HG03571 (cell line): ENCODE measurements at regions not wholly inside any gene's neighbourhood (a gene's known extent, or its start where the extent isn't known, plus 50 kb on each side); places are given as distances from the start of the nearest gene placed in this dataset.

Experiments used
- ATAC-seq: cut with Tn5 transposase; IDR thresholded peaks from one replicate; pipeline ENCODE4 v1.9.1; 2021; ENCODE audit not compliant: unreplicated experiment

DNA sequence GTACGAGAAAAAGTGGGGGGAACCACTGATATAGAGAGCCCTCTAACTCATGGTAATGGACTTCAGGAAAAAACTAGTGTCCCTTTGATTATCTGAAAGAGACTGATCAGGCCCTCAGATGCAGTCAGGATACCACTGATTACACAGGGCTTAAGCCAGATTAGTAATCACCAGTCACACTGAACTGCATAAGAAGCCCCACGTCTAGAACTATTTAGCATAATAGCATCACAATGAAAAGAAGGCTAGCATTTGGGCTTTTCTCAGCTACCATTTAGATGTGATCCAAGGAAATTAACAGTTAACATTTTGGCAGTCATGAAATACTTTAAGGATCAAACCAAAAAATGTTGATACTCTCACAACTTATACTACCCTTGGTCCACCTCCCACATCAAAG is 813.1 kb upstream of the POU3F3 start:
- ATAC-seq, result no peak

DNA sequence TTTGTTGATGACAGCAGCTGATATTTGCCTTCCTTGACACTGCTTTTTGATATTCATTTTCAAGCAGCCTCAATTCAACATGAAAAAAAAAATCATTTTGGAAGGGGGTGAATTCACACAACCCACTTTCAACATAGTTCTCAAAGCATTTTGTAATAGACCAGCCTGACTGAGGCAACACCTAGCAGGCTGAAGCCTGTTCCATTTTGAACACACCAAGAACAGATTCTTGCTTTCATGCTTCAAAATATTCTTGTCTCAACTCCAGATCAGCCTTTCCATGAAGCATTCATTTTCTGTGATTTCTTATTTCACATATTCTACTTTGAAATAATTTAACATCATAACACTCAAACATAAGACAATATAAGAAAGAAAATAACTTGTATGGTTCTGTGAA is 812.6 kb upstream of the POU3F3 start:
- no peak for ATAC-seq

DNA sequence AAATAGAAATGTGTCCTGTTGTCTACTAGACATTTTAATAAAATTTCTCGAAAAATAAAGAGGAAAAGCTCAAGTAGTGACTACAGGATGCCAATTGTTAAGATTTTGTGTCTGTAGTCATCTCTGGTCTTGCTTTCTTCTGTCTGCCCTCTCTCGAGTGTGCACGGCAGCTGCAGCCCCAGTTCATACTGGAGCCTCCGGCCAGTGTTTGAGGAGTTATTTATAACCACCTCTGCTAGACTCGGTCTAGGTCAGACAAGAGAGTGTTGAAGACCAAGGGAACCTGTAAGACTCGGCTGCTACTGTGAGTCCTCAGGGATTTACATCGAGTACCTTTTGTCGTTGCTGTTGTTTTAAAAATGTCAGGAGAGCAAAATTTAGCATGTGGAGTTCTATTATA is 810.1 kb upstream of the POU3F3 start:
- no peak for ATAC-seq

GRCh38 chr2:104045071-104045470 is 808.8 kb upstream of the POU3F3 start:
- no peak for ATAC-seq

- no peak for ATAC-seq
Measured at GRCh38 chr2:104046466-104046865, 807.4 kb upstream of the POU3F3 start.

DNA sequence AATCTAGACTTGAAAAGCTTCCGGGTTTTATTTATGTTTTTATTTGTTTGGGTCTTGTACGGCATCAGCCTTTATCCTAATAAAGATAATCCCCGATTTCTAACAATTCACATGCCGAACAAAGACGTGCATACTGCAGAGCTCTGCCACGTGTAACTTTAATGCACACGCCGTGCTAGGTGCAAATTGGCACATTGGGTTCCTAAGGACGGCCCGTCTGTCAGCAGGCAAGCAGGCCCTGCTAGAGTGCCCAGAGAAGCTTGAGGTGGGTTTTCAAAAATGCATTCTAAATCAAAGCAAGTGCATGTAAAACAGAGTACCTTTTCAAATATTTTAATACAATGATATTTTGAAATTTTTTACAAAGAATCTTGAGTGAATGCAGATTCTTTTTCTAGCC is 806.4 kb upstream of the POU3F3 start:
- no peak for ATAC-seq

GRCh38 chr2:104049438-104049837 is 804.5 kb upstream of the POU3F3 start:
- no peak for ATAC-seq

DNA sequence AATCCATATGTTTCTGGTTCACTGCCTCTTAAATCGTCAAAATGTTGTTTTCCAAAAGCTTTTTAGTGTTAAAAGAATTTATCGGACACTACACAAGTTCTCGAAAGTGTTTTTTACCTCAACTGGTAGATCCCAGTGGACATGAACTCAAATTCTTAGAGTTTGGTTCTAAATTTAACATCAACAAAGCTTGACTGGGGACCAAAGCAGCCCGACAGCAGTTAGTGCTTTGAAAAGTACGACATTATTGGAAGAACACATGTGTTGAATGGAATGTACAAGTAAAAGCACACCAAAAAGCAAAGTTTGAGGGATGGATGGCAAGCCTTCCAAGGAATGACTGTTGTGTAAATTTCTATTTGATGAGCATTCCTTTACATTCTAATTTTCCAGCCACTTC is 803.9 kb upstream of the POU3F3 start:
- no peak for ATAC-seq

GRCh38 chr2:104050656-104051242 is 803.2 kb upstream of the POU3F3 start:
- no peak for ATAC-seq

- ATAC-seq, result no peak
Measured at GRCh38 chr2:104051766-104052165, 802.1 kb upstream of the POU3F3 start.

- no peak for ATAC-seq
Measured at GRCh38 chr2:104052356-104052755, 801.6 kb upstream of the POU3F3 start.

DNA sequence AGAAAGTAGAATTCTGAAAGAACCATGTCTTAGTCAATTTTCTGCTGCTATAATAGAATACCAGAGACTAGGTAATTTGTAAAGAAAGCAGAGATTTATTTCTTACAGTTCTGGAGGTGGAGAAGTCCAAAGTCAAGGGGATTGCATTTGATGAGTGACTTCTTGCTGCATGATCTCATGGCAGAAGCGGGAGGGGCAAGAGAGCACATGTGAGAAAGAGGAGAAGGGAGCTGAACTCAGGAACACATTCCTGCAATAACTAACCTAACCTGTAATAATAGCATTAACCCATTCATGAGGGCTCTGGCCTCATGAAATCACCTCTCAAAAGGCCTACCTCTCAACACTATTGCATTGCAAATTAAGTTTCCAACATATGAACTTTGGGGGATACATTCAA is 797.5 kb upstream of the POU3F3 start:
- ATAC-seq, result no peak

- ATAC-seq, result no peak
Measured at GRCh38 chr2:104068665-104069064, 785.2 kb upstream of the POU3F3 start.

DNA sequence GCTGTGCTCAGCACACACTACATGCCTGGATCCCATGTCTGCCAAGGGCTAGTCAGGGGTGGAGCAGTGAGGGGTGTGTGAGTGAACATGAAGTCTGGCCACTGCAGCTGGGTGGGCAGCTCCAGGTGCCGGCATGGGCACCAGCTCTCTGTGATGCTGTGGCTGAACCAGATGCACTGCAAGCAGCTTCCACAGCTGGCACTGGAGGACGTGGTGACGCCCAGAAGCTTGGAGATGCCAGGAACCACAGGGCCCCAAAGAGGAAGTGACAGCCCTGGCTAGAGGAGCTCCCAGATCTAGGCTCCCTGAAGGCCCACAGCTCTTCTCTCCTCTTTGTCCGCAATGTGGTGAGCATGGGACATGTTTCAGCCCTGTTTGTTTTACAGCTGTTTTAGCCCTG is 776.3 kb upstream of the POU3F3 start:
- no peak for ATAC-seq

DNA sequence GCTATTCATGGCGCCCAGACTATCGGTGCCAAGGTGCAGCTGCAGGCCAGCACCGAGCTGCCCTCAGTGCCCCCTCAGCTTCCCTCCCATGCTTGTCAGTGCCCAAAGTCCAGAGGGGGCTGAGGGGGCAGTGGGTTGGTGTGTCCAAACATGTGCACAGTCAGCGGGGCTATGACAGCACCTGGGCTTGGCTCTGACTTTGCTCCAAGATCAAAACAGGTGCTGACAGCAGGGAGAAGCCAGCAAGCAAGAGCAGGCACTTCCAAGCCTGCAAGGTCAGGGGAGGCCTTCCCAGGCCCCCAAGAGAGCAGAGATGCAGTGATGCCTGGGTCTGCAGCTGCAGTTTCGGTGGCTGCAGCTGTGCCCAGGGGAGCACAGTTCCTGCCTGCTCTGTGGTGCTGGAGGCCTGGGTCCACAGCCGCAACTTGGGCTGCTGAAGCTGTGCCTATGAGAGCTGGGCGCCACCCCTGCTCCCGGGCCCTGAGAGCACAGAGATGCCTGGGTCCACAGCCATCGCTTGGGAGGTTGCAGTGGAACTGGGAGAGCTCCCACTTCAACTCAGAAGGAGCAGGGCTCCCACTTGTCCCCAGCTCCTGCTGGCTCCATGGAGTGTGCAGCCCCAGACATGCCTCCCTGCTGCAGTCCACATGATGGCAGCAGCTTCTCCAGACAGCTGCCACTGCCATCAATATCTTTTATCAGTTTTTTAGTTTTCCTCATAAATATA is 775.3 kb upstream of the POU3F3 start:
- no peak for ATAC-seq

GRCh38 chr2:104088745-104089144 is 765.2 kb upstream of the POU3F3 start:
- no peak for ATAC-seq

DNA sequence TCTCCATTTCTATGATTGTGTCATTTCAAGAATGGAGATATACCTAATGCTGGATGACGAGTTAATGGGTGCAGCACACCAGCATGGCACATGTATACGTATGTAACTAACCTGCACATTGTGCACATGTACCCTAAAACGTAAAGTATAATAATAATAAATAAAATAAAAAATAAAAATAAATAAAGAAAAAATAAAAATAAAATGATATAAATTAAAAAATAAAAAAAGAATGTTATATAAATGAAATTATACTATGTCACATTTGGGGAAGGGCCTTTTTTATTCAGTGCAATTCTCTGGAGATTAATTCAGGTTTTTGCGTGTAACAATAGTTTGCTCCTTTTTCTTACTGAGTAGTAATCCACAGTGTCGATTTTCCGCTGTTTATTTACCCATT is 763.5 kb upstream of the POU3F3 start:
- no peak for ATAC-seq

- ATAC-seq, result no peak
Measured at GRCh38 chr2:104091894-104092293, 762.0 kb upstream of the POU3F3 start.

DNA sequence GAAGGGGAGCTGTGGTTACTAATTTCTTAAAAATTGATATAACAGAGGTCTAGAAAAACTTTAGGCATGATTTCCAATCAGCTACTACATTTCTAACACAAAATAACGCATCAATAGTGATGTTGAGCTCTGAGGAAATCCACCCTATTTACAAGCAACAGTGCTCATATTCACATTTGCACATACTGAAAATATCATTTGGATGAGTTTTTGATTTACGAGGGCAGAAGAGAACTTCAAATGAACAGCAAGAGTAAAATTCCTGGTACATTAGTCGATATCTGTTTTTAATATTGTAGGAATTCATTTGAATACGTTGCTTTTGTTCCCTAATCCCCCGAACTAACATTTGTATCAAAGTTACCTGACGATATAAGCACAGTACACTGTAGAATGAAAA is 761.0 kb upstream of the POU3F3 start:
- ATAC-seq, result no peak

GRCh38 chr2:104102615-104103014 is 751.3 kb upstream of the POU3F3 start:
- ATAC-seq, result no peak

- ATAC-seq, result no peak
Measured at GRCh38 chr2:104109356-104109755, 744.6 kb upstream of the POU3F3 start.

- no peak for ATAC-seq
Measured at GRCh38 chr2:104118889-104119288, 735.0 kb upstream of the POU3F3 start.

- no peak for ATAC-seq
Measured at GRCh38 chr2:104120171-104120570, 733.7 kb upstream of the POU3F3 start.
